ENCODE measurements at regions not wholly inside any gene's neighbourhood (a gene's known extent, or its start where the extent isn't known, plus 50 kb on each side); places are given as distances from the start of the nearest gene placed in this dataset.

DNA sequence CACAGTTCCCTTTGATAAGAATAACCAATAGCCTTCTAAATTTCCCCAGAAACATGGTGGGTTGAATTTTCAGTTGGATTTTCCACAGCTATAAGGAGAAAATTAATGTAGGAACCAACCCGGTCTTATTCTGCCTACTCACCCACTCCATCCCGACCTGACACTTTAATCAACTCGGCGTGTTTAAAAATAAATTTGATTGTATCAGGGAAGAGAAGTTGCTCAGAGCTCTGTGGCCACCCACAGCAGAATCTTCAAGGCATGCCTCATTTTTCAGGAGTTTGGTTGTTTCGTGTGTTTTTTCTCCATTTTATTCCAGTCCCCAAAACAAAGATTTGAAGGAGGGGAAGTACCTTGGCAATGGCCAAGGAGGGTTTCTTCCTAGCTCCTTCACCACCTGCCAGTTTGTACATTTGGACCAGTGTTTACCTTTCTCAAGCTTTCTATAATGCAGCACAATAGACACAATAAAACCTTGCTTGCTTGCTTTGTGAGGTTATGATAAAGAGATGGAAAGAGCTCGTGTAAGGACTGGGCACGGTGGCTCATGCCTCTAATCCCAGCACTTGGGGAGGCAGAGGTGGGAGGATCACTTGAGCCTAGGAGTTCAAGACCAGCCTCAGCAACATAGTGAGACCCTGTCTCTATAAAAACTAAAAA lies 297.2 kb upstream of the JARID2 start:
- no peaks in the 10 kb centered on the region for H3K36me3 ChIP-seq
- TF ChIP-seq CTCF (IDR thresholded peaks at IDR 0.05), result no peak
- DNase-seq (ENCODE audit: low spot score), result no peak
- no peaks in the 10 kb centered on the region for H3K9me3 ChIP-seq
- no peaks in the 10 kb centered on the region for H3K4me1 ChIP-seq
- no peak overlapping the region for H3K27ac ChIP-seq
- no peak overlapping the region for H3K4me3 ChIP-seq
- no peaks in the 10 kb centered on the region for H3K27me3 ChIP-seq

DNA sequence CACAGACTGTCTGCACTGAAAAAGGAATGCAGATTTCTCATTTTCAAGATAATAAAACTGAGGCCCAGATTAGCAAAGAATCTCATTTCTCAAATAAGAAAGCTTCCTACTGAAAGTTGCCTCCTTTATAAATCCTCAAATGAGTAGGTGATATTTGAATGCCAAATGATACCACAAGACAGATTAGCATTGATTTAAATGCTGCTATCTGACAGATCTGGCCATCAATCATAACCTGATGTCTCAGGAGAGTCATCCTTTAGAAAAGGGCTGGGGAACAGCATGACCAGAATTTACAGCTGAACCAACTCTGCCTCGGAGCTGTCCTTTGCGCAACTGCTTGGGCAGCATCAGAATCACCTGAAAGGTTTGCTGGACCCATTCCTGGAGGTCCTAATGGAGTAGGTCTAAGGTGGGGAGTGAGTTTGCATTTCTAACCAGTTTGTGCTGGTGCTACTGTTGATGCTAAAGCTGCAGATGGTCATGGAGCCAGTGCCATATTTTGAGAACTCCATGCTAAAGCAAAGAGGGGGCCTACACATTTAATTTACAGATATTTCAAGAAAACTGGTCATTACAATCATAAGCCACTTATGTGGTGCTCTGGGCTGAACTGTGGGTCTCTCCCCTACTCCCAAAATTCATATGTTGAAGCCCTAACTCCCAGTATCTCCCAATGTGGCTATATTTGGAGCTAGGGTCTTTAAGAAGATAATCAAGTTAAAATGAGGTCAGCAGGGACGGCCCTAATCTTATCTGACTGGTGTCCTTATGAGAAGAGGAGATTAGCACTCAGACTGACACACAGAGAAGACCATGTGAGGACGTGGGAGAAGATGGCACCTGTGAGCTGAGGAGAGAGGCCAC lies 295.5 kb upstream of the JARID2 start:
- Histone ChIP-seq H3K36me3 (no peaks in the 10 kb centered on the region), H3K4me3 (no peak overlapping the region), H3K4me1 (no peaks in the 10 kb centered on the region), H3K27me3 (no peaks in the 10 kb centered on the region), H3K27ac (no peak overlapping the region), H3K9me3 (peaks cover 0 to 6% of the 10 kb centered on the region in 2 donors)
- DNase-seq (ENCODE audit: low spot score), result no peak
- no peak for TF ChIP-seq CTCF (IDR thresholded peaks at IDR 0.05)

DNA sequence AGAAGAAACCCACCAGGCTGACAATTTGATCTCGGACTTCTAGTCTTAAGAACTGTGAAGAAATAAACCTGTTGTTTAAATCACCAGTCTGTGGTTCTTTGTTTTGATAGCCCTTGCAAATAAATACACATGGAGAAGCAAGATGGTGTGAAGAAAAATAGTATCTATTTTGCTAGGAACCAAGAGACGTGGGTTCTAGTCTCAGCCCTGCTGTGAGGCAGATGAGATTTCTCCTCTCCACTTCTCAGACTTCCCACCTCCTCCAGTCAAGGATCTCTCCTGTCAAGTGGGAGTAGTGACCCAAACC lies 294.9 kb upstream of the JARID2 start:
- DNase-seq (ENCODE audit: low spot score), result no peak
- Histone ChIP-seq H3K9me3 (peaks cover 0 to 12% of the 10 kb centered on the region in 2 donors), H3K27me3 (no peaks in the 10 kb centered on the region), H3K4me1 (no peaks in the 10 kb centered on the region), H3K4me3 (no peak overlapping the region), H3K36me3 (no peaks in the 10 kb centered on the region), H3K27ac (no peak overlapping the region)
- no peak for TF ChIP-seq CTCF (IDR thresholded peaks at IDR 0.05)

- H3K4me3 ChIP-seq, result no peak overlapping the region
- H3K27me3 ChIP-seq, result no peaks in the 10 kb centered on the region
- peaks cover 0 to 12% of the 10 kb centered on the region in 2 donors for H3K9me3 ChIP-seq
- H3K36me3 ChIP-seq, result no peaks in the 10 kb centered on the region
- TF ChIP-seq CTCF (IDR thresholded peaks at IDR 0.05), result no peak
- DNase-seq (ENCODE audit: low spot score), result no peak
- H3K27ac ChIP-seq, result no peak overlapping the region
- H3K4me1 ChIP-seq, result no peaks in the 10 kb centered on the region
Measured at GRCh38 chr6:14951704-14952103, 294.2 kb upstream of the JARID2 start.

DNA sequence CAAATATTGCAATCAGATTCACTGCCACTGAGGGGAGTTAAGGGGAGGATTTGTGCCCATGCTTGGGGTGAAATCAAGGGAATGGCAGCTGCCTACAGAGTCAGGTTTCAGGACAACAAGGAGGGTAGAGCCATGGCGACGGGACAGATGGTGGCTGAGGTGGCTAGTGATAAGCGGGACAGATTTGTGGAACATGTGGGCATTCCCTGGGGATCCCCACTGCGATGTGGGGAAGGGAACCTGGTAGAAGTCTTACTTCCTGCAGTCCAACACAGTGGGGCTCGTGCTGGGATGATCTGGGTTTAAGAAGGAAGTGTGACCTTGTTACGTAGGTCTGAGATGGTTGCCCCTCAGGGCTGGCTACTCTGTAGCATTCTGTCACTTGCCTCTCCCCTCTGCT lies 292.0 kb upstream of the JARID2 start:
- Histone ChIP-seq H3K9me3 (peaks cover 0 to 12% of the 10 kb centered on the region in 2 donors), H3K27ac (no peak overlapping the region)
- no peak for TF ChIP-seq CTCF (IDR thresholded peaks at IDR 0.05)

More for the DNA sequence above, 292.0 kb upstream of the JARID2 start:
- no peak for DNase-seq (ENCODE audit: low spot score)
- H3K36me3 ChIP-seq, result no peaks in the 10 kb centered on the region
- H3K4me1 ChIP-seq, result no peaks in the 10 kb centered on the region
- H3K27me3 ChIP-seq, result no peaks in the 10 kb centered on the region
- H3K4me3 ChIP-seq, result no peak overlapping the region

All from right atrium auricular region (tissue), 2 donors.